ENCODE measurements at regions not wholly inside any gene's neighbourhood (a gene's known extent, or its start where the extent isn't known, plus 50 kb on each side); places are given as distances from the start of the nearest gene placed in this dataset.

DNA sequence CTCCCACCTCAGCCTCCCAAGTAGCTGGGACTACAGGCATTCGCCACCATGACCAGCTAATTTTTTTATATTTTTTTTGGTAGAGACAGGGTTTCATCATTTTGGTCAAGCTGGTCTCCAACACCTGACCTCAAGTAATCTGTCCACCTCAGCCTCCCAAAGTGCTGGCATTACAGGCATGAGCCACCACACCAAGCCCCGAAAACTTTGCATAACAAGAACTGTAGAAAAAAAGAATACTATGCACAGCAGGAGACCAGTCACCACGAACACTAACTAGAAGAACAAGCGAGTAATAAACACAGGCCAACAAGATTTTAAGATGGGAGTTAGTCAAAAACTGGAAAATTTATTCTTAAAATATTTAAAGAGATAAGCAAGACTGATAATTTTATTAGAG is 447.0 kb downstream of the ETV1 start:
- Histone ChIP-seq H3K4me2 (ENCODE audit: low read length) (no peak overlapping the region), H3K9me2 (ENCODE audit: insufficient read depth, low read length) (no peaks in the 10 kb centered on the region), H3K9me3 (ENCODE audit: low read length) (no peaks in the 10 kb centered on the region), H3K4me1 (ENCODE audit: insufficient read depth, low read length, poor library complexity, severe bottlenecking) (no peaks in the 10 kb centered on the region), H2AFZ (ENCODE audit: low read length) (no peak overlapping the region), H3K36me3 (ENCODE audit: insufficient read depth, low read length) (no peaks in the 10 kb centered on the region), H3K27ac (ENCODE audit: low read depth, low read length, poor library complexity, severe bottlenecking) (no peak overlapping the region), H3K4me3 (ENCODE audit: low read depth, low read length, poor library complexity, severe bottlenecking) (no peak overlapping the region), H4K20me1 (ENCODE audit: insufficient read depth, low read length) (no peaks in the 10 kb centered on the region), H3K79me2 (ENCODE audit: insufficient read depth, low read depth, low read length) (no peaks in the 10 kb centered on the region)
- CTCF ChIA-PET (ENCODE audit: unreplicated experiment): no interaction called here
- no TSS peak for BruUV-seq (replicated peaks)
- intact Hi-C loops (cut with micrococcal nuclease; ENCODE audit: unreplicated experiment): no loop called here
- no peak for TF ChIP-seq EZH2phosphoT487 (IDR thresholded peaks at IDR 0.05; ENCODE audit: borderline replicate concordance, low read depth, low read length)
- TF ChIP-seq, protein P1, sequence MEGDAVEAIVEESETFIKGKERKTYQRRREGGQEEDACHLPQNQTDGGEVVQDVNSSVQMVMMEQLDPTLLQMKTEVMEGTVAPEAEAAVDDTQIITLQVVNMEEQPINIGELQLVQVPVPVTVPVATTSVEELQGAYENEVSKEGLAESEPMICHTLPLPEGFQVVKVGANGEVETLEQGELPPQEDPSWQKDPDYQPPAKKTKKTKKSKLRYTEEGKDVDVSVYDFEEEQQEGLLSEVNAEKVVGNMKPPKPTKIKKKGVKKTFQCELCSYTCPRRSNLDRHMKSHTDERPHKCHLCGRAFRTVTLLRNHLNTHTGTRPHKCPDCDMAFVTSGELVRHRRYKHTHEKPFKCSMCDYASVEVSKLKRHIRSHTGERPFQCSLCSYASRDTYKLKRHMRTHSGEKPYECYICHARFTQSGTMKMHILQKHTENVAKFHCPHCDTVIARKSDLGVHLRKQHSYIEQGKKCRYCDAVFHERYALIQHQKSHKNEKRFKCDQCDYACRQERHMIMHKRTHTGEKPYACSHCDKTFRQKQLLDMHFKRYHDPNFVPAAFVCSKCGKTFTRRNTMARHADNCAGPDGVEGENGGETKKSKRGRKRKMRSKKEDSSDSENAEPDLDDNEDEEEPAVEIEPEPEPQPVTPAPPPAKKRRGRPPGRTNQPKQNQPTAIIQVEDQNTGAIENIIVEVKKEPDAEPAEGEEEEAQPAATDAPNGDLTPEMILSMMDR (conservative IDR thresholded peaks at IDR 0.05; ENCODE audit: low read length): no peak
- no peak for DNase-seq (ENCODE audit: low spot score)
- POLR2A ChIA-PET: no interaction called here

DNA sequence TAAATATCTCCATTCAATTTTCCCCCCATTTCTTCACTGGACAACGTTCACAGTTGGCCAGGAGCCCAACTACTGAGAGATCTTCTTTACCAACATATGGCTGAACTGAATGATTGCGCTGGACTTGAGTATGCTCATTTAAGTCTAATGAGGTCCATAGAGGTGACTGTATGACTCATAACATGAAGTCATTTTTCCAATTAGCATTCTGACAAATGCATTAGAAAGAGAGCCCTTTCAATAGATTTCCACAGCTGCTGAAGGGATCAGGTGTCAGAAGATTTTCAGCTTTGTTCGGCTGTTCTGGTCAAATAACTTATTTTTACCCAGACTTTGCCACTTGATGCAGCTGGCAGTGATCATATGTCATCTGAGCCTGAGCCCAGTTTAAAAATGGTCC is 438.0 kb downstream of the ETV1 start:
- Histone ChIP-seq H3K4me2 (ENCODE audit: low read length) (no peak overlapping the region), H2AFZ (ENCODE audit: low read length) (no peak overlapping the region), H3K27ac (ENCODE audit: low read depth, low read length, poor library complexity, severe bottlenecking) (no peak overlapping the region), H3K9me3 (ENCODE audit: low read length) (no peaks in the 10 kb centered on the region), H3K9me2 (ENCODE audit: insufficient read depth, low read length) (no peaks in the 10 kb centered on the region; the same call in 1 of the 2 replicates), H3K79me2 (ENCODE audit: insufficient read depth, low read depth, low read length) (no peaks in the 10 kb centered on the region), H4K20me1 (ENCODE audit: insufficient read depth, low read length) (no peaks in the 10 kb centered on the region), H3K4me1 (ENCODE audit: insufficient read depth, low read length, poor library complexity, severe bottlenecking) (no peaks in the 10 kb centered on the region), H3K4me3 (ENCODE audit: low read depth, low read length, poor library complexity, severe bottlenecking) (no peak overlapping the region), H3K36me3 (ENCODE audit: insufficient read depth, low read length) (no peaks in the 10 kb centered on the region)
- no peak for DNase-seq (ENCODE audit: low spot score)
- intact Hi-C loops (cut with micrococcal nuclease; ENCODE audit: unreplicated experiment): no loop called here
- ChIA-PET POLR2A (no interaction called here), CTCF (ENCODE audit: unreplicated experiment) (no interaction called here)
- BruUV-seq (replicated peaks): no TSS peak
- no peak for TF ChIP-seq EZH2phosphoT487 (IDR thresholded peaks at IDR 0.05; ENCODE audit: borderline replicate concordance, low read depth, low read length)
- TF ChIP-seq, protein P1 (conservative IDR thresholded peaks at IDR 0.05; ENCODE audit: low read length): no peak

DNA sequence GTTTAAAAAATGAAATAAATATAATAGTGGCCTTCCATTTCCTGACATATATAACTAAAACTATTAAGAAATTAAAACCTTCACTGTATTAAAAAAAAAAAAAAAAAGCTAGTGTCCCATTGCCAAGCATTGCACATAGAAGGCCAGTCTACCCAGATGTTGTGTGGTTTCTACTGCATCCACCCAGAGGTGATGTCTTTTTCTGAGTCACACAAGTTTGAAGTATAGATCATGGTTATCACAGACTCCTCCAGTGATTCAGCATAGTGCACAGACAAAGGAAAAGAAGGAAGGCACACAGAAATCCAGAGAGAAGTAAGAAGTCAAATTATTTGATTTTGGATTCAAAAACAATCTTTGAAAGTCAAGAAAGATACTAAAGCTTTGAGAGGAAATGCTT is 429.0 kb downstream of the ETV1 start:
- Histone ChIP-seq H2AFZ (ENCODE audit: low read length) (no peak overlapping the region), H3K79me2 (ENCODE audit: insufficient read depth, low read depth, low read length) (no peaks in the 10 kb centered on the region), H3K4me1 (ENCODE audit: insufficient read depth, low read length, poor library complexity, severe bottlenecking) (no peaks in the 10 kb centered on the region), H4K20me1 (ENCODE audit: insufficient read depth, low read length) (no peaks in the 10 kb centered on the region), H3K36me3 (ENCODE audit: insufficient read depth, low read length) (no peaks in the 10 kb centered on the region), H3K9me2 (ENCODE audit: insufficient read depth, low read length) (no peaks in the 10 kb centered on the region), H3K4me2 (ENCODE audit: low read length) (no peak overlapping the region), H3K27ac (ENCODE audit: low read depth, low read length, poor library complexity, severe bottlenecking) (no peak overlapping the region), H3K4me3 (ENCODE audit: low read depth, low read length, poor library complexity, severe bottlenecking) (no peak overlapping the region), H3K9me3 (ENCODE audit: low read length) (no peaks in the 10 kb centered on the region)
- no peak for DNase-seq (ENCODE audit: low spot score)
- intact Hi-C loops (cut with micrococcal nuclease; ENCODE audit: unreplicated experiment): no loop called here
- no peak for TF ChIP-seq EZH2phosphoT487 (IDR thresholded peaks at IDR 0.05; ENCODE audit: borderline replicate concordance, low read depth, low read length)
- TF ChIP-seq, protein P1 (conservative IDR thresholded peaks at IDR 0.05; ENCODE audit: low read length): no peak
- ChIA-PET CTCF (ENCODE audit: unreplicated experiment) (no interaction called here), POLR2A (no interaction called here)
- no TSS peak for BruUV-seq (replicated peaks)

All from OCI-LY7 (cell line).